NCI-H2107 treated with DMSO at 0.1 percent for 48 hours (cell line): ENCODE measurements at regions not wholly inside any gene's neighbourhood (a gene's known extent, or its start where the extent isn't known, plus 50 kb on each side); places are given as distances from the start of the nearest gene placed in this dataset.

Experiments
- DNase-seq: peaks from one replicate; lab custom pipeline; 2025; ENCODE audit not compliant: unreplicated experiment; lab: John Stamatoyannopoulos, UW

GRCh38 chr10:78718032-78718572, 350.7 kb upstream of the ZMIZ1 start:
- DNase-seq: no peak

GRCh38 chr10:78719276-78719675, 349.5 kb upstream of the ZMIZ1 start:
- no peak for DNase-seq

- no peak for DNase-seq
Measured at GRCh38 chr10:78720091-78720490, 348.7 kb upstream of the ZMIZ1 start.

GRCh38 chr10:78721231-78721630, 347.5 kb upstream of the ZMIZ1 start:
- DNase-seq: no peak

- no peak for DNase-seq
Measured at GRCh38 chr10:78724846-78725245, 343.9 kb upstream of the ZMIZ1 start.

GRCh38 chr10:78726171-78726570, 342.6 kb upstream of the ZMIZ1 start:
- no peak for DNase-seq

- DNase-seq: no peak
Measured at GRCh38 chr10:78727251-78727650, 341.5 kb upstream of the ZMIZ1 start.

- peak; percentile 22 for DNase-seq
Measured at GRCh38 chr10:78727728-78728127, 341.0 kb upstream of the ZMIZ1 start.

GRCh38 chr10:78728176-78728575, 340.6 kb upstream of the ZMIZ1 start:
- DNase-seq: no peak

GRCh38 chr10:78729366-78729765, 339.4 kb upstream of the ZMIZ1 start:
- DNase-seq: no peak

GRCh38 chr10:78729800-78730199, 339.0 kb upstream of the ZMIZ1 start:
- no peak for DNase-seq

- DNase-seq: no peak
Measured at GRCh38 chr10:78730754-78731153, 338.0 kb upstream of the ZMIZ1 start.

GRCh38 chr10:78731675-78732074, 337.1 kb upstream of the ZMIZ1 start:
- DNase-seq: no peak

- no peak for DNase-seq
Measured at GRCh38 chr10:78732381-78732780, 336.4 kb upstream of the ZMIZ1 start.

- no peak for DNase-seq
Measured at GRCh38 chr10:78736926-78737630, 331.7 kb upstream of the ZMIZ1 start.

- no peak for DNase-seq
Measured at GRCh38 chr10:78737883-78738856, 330.6 kb upstream of the ZMIZ1 start.

GRCh38 chr10:78738861-78739260, 329.9 kb upstream of the ZMIZ1 start:
- DNase-seq: no peak

GRCh38 chr10:78739444-78740053, 329.2 kb upstream of the ZMIZ1 start:
- peak; percentile 43 for DNase-seq

GRCh38 chr10:78740976-78741915, 327.5 kb upstream of the ZMIZ1 start:
- DNase-seq: no peak

GRCh38 chr10:78742406-78742729, 326.4 kb upstream of the ZMIZ1 start:
- DNase-seq: no peak
